NCI-H526 treated with DMSO at 0.1 percent for 48 hours (cell line): ENCODE measurements at regions not wholly inside any gene's neighbourhood (a gene's known extent, or its start where the extent isn't known, plus 50 kb on each side); places are given as distances from the start of the nearest gene placed in this dataset.
"Not testable (repeated sequence)": the region's sequence is repeated elsewhere in the genome, so short reads cannot be mapped to it uniquely, and the experiment has no call there.

Source experiments
- DNase-seq: peaks from one replicate; lab custom pipeline; 2025; lab: John Stamatoyannopoulos, UW

DNA sequence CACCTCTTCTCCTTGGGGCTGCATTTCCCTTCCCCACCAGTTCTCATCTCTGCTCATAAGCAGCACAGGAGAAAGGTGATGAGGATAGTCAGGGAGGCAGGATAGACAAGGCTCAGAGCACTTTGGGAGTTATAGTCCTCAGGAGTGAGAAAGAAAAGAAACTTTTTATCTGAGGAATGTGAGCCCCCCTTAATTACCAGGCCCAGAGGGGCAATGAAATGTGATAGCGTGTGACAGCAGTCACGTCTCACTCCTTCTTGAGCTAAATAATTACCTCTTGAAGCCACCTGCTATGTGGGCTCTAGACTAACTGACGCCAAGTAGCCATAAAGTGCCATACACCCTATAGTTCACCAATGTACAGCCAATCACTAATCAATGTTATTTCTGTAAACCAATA, 105.8 kb downstream of the SPP2 start:
- no peak for DNase-seq

DNA sequence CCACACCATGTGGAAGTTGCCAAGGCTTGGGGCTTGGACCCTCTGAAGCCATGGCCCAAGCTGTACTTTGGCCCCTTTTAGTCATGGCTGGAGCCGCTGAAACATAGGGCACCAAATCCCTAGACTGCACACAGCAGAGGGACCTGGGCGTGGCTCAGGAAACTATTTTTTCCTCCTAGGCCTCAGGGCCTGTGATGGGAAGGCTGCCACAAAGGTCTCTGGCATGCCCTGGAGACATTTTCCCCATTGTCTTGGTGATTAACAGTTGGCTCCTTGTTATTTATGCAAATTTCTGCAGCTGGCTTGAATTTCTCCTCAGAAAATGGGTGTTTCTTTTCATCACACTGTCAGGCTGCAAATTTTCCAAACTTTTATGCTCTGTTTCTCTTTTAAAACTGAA, 102.3 kb downstream of the SPP2 start:
- not testable (repeated sequence) for DNase-seq

- peak; percentile 24 for DNase-seq
Observed at GRCh38 chr2:234147335-234147861, 96.9 kb downstream of the SPP2 start.

- DNase-seq: no peak
Observed at GRCh38 chr2:234146087-234146826, 95.8 kb downstream of the SPP2 start.

DNA sequence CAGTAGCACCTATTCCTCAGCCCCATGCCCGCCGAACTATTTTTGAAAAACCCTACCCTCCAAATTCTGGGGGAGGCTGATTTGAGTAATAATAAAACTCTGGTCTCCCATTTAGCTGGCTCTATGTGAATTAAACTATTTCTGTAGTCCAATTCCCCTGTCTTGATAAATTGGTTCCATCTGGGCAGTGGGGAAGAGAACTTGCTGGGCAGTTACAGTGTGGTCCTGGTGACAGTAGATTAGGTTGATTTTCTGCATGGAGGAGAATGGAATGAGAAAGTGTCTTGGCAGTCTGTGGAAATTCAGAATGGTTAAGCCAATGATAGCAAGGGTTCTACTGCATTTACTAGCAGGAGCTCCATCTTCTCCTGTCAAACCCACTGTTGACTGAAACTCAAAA, 95.0 kb downstream of the SPP2 start:
- no peak for DNase-seq

DNA sequence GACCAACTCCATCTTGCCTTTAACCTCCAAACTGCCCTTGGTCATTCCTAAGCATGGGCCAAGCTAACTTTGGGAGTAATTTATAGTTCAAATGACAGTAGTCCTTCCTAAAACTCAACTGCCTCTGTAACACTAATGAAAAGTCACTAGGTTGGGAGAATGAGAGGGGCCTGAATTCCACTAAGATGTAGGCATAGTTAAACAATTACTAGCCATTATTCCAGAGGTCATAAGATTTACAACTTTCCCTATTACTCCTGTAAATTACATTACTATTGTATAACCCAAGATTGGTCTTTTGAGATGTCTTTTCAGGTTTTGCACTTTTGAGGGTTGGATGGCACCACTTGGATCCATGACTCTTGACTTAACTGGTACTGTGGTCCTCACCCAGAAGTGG, 94.6 kb downstream of the SPP2 start:
- DNase-seq: no peak

GRCh38 chr2:234143896-234144295, 93.4 kb downstream of the SPP2 start:
- DNase-seq: no peak

GRCh38 chr2:234142530-234142929, 92.0 kb downstream of the SPP2 start:
- no peak for DNase-seq

DNA sequence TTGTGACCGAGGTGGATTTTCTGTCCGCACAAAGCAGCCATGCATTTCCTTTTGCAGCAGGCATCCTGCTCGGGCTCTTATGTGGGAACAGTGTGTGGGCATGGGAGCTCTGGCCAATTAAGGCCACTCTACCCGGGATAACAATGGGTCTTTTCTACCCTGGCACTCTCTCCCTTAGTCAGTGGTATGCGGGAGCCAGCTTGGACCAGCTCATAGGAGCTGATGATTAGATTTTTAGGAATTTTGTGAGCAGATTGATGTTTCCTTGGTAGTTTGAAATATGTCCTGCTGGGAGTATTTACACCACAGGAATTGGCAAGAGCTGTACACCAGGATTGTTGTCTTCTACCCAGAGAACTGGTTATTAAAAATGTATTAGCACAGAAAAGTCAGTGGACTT, 89.3 kb downstream of the SPP2 start:
- no peak for DNase-seq

DNA sequence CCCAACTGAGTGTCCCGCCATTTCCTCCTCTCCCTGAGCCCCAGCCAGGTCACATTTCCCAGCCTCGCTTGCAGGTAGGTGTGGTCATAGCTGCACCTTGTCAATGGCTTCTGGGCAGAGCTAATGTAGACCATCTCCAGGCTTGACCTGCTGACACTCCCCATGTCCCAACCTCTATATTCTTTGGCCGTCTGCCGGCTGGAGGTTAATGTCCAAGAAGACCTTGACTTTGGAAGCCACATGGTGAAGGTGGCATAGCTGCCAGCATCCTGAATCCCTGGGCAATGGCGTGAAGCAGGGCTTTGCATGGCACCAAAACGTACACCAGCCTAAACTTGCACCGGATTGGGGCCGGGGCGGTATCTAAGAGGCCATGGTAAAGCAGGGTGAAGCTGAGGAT, 88.3 kb downstream of the SPP2 start:
- DNase-seq: no peak

- DNase-seq: no peak
Observed at GRCh38 chr2:234137400-234138014, 87.0 kb downstream of the SPP2 start.

DNA sequence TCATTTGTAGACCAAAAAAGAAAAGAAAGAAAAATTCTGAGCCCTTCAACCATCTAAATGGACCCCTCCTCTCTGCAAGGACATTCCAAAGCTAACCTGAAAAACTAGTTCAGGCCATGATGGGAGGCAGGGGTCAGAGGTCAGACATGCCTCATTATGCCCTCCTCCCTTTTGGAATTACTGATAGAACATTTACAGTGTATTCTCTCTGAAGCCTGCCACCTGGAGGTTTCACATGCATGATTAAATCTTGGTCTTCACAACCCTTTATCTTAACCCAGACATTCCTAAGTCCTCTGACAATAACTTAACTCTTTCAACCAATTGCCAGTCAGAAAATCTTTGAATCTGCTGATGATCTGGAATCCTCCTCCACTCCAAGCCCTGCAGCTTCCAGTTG, 86.0 kb downstream of the SPP2 start:
- no peak for DNase-seq

GRCh38 chr2:234135750-234136221, 85.3 kb downstream of the SPP2 start:
- DNase-seq: no peak

- DNase-seq: no peak
Observed at GRCh38 chr2:234134496-234134895, 84.0 kb downstream of the SPP2 start.

DNA sequence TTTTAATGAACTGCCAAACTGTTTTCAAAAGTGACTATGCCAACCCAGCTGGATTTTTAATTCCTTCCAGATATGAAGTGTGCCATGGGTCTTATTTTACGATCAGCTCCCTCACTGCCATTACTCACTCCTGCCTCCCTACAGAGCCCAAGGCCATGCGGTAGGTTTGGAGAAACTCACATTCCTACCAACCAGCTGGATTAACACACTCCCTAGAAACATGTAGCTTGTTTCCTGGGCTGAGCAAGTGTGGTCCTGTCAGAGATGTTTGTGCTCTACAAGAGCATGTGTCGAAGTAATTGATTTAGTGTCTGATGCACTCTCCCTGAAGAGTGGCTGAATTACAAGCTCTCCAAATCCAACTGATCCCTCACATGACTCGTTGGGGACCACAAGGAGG, 82.5 kb downstream of the SPP2 start:
- DNase-seq: no peak

- DNase-seq: no peak
Observed at GRCh38 chr2:234130777-234131181, 80.3 kb downstream of the SPP2 start.

DNA sequence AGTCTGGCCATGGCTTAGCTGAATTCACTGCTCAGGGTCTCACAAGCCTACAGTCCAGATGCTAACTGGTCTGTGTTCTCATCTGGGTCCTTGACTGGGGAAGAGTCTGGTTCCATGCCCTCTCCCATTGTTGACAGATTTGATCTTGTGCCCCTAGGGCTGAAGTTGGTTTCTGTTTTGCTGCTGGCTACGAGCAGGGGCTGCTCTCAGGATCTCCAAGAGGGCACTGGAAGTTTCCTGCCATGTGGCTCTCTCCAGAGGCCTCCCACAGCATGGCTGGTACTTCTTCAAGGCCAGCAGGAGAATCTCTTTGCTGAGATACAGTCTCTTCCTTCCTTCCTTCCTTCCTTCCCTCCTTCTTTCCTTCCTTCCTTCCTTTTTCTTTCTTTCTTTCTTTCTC, 78.1 kb downstream of the SPP2 start:
- no peak for DNase-seq
